GM10266 (cell line): ENCODE measurements at regions not wholly inside any gene's neighbourhood (a gene's known extent, or its start where the extent isn't known, plus 50 kb on each side); places are given as distances from the start of the nearest gene placed in this dataset.

Experiments
- DNase-seq: peaks from one replicate; pipeline ENCODE4 v3.0.0; 2012; ENCODE audit errors: extremely low spot score
- CTCF ChIP-seq: IDR thresholded peaks from 2 replicates; pipeline ENCODE4 v1.5.1; 2012; ENCODE audit warnings: mild to moderate bottlenecking, low read depth; ENCODE audit not compliant: control insufficient read depth, insufficient read depth; ENCODE audit errors: missing control alignments

GRCh38 chr6:104396077-104396476, 463.6 kb downstream of the HACE1 start:
- no peak for TF ChIP-seq CTCF
- DNase-seq = no peak

- TF ChIP-seq CTCF = no peak
Measured at GRCh38 chr6:104381907-104382306, 477.8 kb downstream of the HACE1 start.

GRCh38 chr6:104365451-104366234, 494.1 kb downstream of the HACE1 start:
- TF ChIP-seq CTCF = no peak
- DNase-seq = no peak

More at GRCh38 chr6:104381907-104382306, 477.8 kb downstream of the HACE1 start:
- no peak for DNase-seq

GRCh38 chr6:104357928-104358327, 501.8 kb downstream of the HACE1 start:
- TF ChIP-seq CTCF = no peak
- no peak for DNase-seq

- no peak for DNase-seq
- TF ChIP-seq CTCF = no peak
Measured at GRCh38 chr6:104356197-104356596, 503.5 kb downstream of the HACE1 start.

GRCh38 chr6:104349191-104349590, 510.5 kb downstream of the HACE1 start:
- DNase-seq = no peak
- TF ChIP-seq CTCF = no peak

- TF ChIP-seq CTCF = no peak
- no peak for DNase-seq
Measured at GRCh38 chr6:104344223-104344622, 515.5 kb downstream of the HACE1 start.
